SJSA1 (cell line): ENCODE measurements at regions not wholly inside any gene's neighbourhood (a gene's known extent, or its start where the extent isn't known, plus 50 kb on each side); places are given as distances from the start of the nearest gene placed in this dataset.

Experiments used
- DNase-seq, 2 experiments: peaks; one replicate each; pipeline ENCODE4 v3.0.0-alpha.2; 2015 to 2020; ENCODE audit warnings: low spot score in 2 of 2, low read depth in 1 of 2
- H3K27ac ChIP-seq: fragments of 250-450 bp; sonication (Bioruptor Pico); 2 replicates; pipeline ENCODE4 v1.5.1; 2020; ENCODE audit warnings: mild to moderate bottlenecking, moderate library complexity
- H3K27me3 ChIP-seq: fragments of 250-450 bp; sonication (Bioruptor Pico); replicated peaks from 2 replicates; pipeline ENCODE4 v1.5.1; 2020; ENCODE audit warnings: mild to moderate bottlenecking, moderate library complexity
- H3K36me3 ChIP-seq: fragments of 250-450 bp; sonication (Bioruptor Pico); 2 replicates; pipeline ENCODE4 v1.5.1; 2020; ENCODE audit warnings: mild to moderate bottlenecking
- H3K4me1 ChIP-seq: fragments of 250-450 bp; sonication (Bioruptor Pico); replicated peaks from 2 replicates; pipeline ENCODE4 v1.6.1; 2021; ENCODE audit warnings: mild to moderate bottlenecking
- H3K4me3 ChIP-seq: fragments of 250-450 bp; sonication (Bioruptor Pico); 2 replicates; pipeline ENCODE4 v1.5.1; 2020; ENCODE audit warnings: mild to moderate bottlenecking
- H3K9me3 ChIP-seq: fragments of 250-450 bp; sonication (Bioruptor Pico); replicated peaks from 2 replicates; pipeline ENCODE4 v1.5.1; 2020; ENCODE audit warnings: mild to moderate bottlenecking

DNA sequence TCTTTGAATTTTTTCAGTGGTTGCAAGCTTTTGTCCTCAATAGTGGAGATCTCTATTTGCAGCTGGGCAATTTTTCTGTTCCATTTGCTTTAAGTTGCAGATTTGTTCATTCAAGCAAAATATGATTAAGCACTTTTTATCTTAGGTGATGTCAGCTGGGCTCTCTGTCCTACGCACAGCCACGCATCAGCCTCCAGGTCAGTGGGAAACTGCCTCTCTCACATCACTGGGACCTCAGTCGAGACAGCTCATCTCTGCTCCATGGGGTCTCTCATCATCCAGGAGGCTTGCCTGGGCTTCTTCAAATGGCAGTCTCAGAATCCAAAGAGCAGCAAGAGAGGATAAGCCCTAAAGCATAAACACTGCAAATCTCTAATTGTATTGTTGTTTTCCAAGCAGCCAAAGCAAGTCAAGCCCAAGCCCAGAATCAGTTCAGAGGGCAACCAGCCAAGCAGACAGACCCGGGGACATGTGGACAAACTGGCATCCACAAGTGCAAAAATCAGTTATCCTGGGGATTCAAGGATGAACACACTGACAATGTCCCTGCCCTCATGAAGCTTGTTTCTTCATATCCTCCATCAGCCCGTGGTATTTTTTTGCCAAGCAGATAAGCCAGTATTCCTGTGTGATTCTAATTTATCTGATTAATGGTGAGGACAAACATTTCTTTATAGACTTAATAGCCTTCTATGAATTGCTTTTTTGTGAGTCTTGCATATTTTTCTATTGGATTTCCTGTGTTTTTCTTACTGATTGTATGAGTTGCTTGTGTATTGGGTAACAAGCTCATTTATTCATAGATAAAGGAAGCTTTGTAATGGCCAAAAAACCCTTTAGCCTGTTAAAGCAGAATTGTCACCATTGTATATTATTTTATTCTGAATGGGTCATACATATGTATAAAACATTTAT is 262.5 kb downstream of the GXYLT1 start:
- no peaks in the 10 kb centered on the region for H3K4me1 ChIP-seq
- no peak for DNase-seq
- H3K36me3 ChIP-seq = no peaks in the 10 kb centered on the region
- H3K27ac ChIP-seq = no peak overlapping the region
- no peak overlapping the region for H3K4me3 ChIP-seq
- H3K27me3 ChIP-seq = no peaks in the 10 kb centered on the region
- H3K9me3 ChIP-seq = no peaks in the 10 kb centered on the region

DNA sequence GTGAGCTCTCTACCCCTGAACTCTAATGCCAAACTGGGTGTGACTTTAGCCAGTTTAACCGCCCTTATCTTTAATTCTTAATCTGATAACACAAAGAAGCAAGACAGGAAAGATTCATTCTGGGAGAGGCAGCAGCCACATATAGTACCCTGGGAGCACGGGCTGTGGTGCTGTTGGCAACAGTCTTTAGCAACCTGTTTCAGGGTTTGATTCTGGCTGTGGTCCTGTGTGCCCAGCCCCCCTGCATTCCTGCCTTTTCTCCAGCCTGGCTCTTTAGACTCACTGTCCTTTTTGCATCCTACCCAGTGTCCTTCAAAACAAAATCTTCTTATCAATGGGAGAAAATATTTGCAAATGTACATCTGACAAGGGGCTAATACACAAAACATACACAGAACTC is 275.2 kb downstream of the GXYLT1 start:
- no peak overlapping the region for H3K27ac ChIP-seq
- H3K27me3 ChIP-seq = no peaks in the 10 kb centered on the region
- DNase-seq = no peak
- H3K36me3 ChIP-seq = no peaks in the 10 kb centered on the region
- H3K4me1 ChIP-seq = no peaks in the 10 kb centered on the region
- H3K9me3 ChIP-seq = no peaks in the 10 kb centered on the region
- no peak overlapping the region for H3K4me3 ChIP-seq

DNA sequence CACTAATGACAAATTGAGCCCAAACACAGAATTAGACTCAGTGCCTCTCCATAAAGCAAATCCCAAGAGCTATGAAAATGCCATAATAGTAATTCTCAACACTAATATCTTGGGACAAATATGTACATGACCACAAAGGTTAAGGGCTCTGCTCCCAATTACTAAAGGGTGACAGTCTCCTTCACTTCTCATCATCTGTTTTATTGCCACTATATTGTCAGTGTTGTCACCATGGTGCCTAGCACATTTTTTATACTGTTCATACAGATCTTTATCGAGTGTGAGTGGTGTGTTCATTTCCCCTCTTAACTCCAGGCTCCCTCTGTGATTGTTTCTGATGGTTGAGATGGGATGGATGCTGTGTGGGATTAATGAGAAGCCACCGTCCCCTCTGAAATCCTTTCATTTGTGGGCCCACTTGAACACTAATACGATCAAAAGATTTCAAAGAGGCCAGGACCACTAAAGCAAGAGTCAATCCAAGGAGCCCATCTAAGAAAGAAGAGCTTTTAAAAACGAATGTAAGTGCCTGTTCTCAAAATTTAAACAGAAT is 277.7 kb downstream of the GXYLT1 start:
- Histone ChIP-seq H3K4me1 (no peaks in the 10 kb centered on the region), H3K4me3 (no peak overlapping the region), H3K36me3 (no peaks in the 10 kb centered on the region), H3K27me3 (no peaks in the 10 kb centered on the region), H3K27ac (no peak overlapping the region), H3K9me3 (no peaks in the 10 kb centered on the region)
- no peak for DNase-seq

DNA sequence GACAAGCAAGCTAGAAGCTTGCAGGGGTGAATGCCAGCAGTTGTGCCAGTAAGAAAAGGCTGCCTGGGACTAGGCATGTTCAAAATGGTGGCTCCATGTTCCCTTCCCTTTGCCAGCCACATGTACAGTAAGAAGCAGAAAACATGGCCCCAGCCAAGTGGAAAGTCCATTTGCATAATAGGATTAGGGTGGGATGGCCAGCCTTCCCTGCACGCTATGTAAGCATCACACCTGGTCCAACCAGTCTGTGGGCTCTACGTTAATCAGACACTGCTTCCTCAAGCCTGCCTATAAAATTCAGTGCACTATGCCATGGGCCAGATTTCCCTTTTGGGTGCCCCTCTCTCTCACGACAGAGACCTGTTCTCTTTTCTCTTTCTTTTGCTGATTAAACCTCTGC is 288.4 kb downstream of the GXYLT1 start:
- Histone ChIP-seq H3K27me3 (no peaks in the 10 kb centered on the region), H3K4me3 (no peak overlapping the region), H3K36me3 (no peaks in the 10 kb centered on the region), H3K27ac (no peak overlapping the region), H3K4me1 (no peaks in the 10 kb centered on the region), H3K9me3 (no peaks in the 10 kb centered on the region)
- no peak for DNase-seq

DNA sequence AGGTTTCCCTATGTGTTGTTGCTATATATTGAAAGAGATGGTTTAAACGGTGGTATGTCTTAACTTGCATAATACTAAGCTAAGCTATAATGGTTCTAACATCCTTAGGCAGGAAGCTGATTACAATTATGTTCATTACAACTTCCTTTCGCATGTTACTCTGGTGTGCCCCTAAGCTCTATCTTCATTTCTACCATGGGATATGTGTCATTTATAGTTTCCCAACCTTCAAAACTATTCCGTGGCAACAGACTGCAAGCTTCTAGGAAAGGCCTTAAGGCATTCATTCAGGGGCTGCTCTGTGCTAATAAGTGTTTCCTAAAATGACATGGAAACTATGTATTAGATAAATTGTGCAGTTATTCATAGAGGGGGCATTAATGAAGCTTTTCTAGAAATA is 294.6 kb downstream of the GXYLT1 start:
- H3K27ac ChIP-seq = no peak overlapping the region
- DNase-seq = no peak
- H3K9me3 ChIP-seq = no peaks in the 10 kb centered on the region
- H3K4me3 ChIP-seq = no peak overlapping the region
- H3K36me3 ChIP-seq = no peaks in the 10 kb centered on the region
- no peaks in the 10 kb centered on the region for H3K4me1 ChIP-seq
- H3K27me3 ChIP-seq = no peaks in the 10 kb centered on the region

DNA sequence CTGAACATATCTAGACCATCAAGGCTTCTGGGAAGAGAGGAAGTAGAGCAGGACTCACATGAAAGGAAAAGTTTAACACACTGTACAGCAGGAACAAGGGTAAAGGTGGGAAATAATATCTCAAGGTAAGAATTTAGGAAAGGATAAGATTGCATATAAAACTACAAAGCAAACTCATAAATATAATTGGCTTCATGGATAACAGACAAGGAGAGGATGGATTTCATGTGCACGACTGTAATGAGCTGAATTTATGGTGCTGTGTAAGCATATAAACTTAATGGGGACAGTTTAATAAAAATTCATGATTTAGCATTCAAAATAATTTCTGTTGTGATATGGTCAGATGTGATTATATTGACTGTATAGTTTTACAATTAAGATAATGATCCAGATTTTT is 298.0 kb downstream of the GXYLT1 start:
- Histone ChIP-seq H3K4me1 (no peaks in the 10 kb centered on the region), H3K9me3 (no peaks in the 10 kb centered on the region), H3K36me3 (no peaks in the 10 kb centered on the region), H3K27ac (no peak overlapping the region), H3K4me3 (no peak overlapping the region), H3K27me3 (no peaks in the 10 kb centered on the region)
- DNase-seq = no peak

DNA sequence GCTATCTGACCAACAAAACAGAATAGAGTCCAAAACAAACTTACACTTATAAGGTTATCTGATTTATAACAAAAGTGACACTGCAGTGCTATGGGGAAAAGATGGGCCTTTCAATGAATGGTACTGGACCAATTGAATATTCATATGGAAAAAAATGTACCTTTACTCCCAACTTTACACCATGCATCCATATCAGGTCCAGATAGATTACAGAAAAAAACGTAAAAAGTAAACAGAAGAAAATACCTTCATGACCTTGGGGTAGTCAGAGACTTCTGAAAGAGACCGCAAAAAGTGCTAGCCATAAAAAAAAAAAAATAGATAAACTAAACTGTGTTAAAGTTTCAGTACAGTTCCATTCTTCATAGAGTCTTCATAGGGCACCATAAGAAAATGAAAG is 308.3 kb downstream of the GXYLT1 start:
- H3K27me3 ChIP-seq = no peaks in the 10 kb centered on the region
- no peaks in the 10 kb centered on the region for H3K9me3 ChIP-seq
- no peak overlapping the region for H3K4me3 ChIP-seq
- H3K36me3 ChIP-seq = no peaks in the 10 kb centered on the region
- no peaks in the 10 kb centered on the region for H3K4me1 ChIP-seq
- no peak overlapping the region for H3K27ac ChIP-seq
- no peak for DNase-seq

DNA sequence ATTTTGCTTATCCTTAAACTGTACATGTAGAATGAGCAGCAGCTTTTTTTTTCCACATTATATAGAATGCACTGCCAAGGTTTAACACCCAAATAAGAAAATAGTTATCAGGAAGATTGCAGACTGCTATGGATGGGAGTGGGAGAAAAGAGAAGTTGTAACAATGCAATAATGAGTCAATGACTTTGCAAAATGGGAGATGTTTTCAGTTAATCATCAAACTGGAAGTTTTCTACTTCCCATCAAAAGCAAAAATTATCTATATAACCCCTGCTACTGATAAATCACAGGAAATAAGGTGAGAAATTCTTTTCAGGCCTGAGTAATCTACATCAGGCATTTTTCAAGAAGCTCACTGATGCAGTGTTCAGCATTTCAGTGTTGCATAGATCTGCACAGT is 309.1 kb downstream of the GXYLT1 start:
- Histone ChIP-seq H3K36me3 (no peaks in the 10 kb centered on the region), H3K9me3 (no peaks in the 10 kb centered on the region), H3K4me3 (no peak overlapping the region), H3K4me1 (no peaks in the 10 kb centered on the region), H3K27me3 (no peaks in the 10 kb centered on the region), H3K27ac (no peak overlapping the region)
- no peak for DNase-seq

DNA sequence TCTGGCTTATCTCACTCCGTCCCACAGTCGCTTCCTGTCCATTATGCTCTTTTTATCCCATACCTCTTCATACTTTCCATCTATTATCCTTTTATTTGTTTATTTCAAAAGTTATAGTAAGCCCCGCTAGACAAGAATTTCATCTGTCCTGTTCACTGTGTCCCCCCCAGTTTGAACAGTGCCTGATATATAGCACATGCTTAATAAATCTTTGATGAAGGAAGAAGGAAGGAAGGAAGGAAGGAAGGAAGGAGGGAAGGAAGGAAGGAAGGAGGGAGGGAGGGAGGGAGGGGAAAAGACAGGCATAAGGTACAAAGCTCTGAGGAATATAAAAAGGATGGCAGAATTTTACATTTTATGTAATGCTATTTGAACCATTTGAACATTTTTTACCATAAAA is 324.7 kb downstream of the GXYLT1 start:
- H3K36me3 ChIP-seq = no peaks in the 10 kb centered on the region
- DNase-seq = no peak
- H3K27ac ChIP-seq = no peak overlapping the region
- H3K4me1 ChIP-seq = no peaks in the 10 kb centered on the region
- H3K9me3 ChIP-seq = no peaks in the 10 kb centered on the region
- no peaks in the 10 kb centered on the region for H3K27me3 ChIP-seq
- H3K4me3 ChIP-seq = no peak overlapping the region

DNA sequence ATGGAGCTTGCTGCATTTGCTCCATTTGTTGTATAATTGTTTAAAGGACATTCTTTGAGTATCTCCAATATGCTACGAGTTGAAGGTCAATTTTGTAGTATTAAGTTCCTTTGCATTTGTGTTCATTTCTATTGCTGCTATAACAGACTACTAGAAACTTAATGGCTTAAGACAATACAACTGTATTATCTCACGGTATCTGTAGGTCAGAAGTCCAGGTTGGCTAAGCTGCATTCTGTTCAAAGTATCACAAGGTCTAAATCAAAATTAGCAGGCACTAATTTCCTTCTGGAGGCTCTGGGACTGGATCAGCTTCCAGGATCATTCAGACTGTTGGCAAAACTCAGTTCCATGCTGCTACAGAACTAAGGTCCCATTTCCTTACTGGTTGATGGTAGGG is 340.6 kb downstream of the GXYLT1 start:
- no peak overlapping the region for H3K4me3 ChIP-seq
- H3K9me3 ChIP-seq = no peaks in the 10 kb centered on the region
- H3K36me3 ChIP-seq = no peaks in the 10 kb centered on the region
- H3K27me3 ChIP-seq = no peaks in the 10 kb centered on the region
- no peaks in the 10 kb centered on the region for H3K4me1 ChIP-seq
- H3K27ac ChIP-seq = no peak overlapping the region
- DNase-seq = no peak

DNA sequence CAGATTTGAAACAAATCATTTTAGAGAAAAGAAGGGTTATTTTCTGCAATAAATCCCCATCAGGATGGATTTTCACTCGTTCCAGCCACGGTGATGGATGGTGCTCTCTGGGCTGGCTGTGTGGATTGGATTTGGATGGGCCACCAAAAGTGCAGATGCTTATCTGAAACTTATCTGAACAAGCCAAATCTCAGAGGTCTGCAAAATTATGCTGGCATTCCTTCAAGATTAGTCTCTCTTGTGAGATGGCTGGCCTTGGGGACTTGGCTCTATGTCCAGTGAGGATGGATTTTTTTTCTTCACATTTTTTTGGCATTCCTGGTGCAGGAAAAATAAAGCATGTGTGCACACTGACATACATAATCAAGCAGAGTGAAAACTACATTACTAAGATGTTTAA is 341.9 kb downstream of the GXYLT1 start:
- Histone ChIP-seq H3K36me3 (no peaks in the 10 kb centered on the region), H3K4me3 (no peak overlapping the region), H3K9me3 (no peaks in the 10 kb centered on the region), H3K27ac (no peak overlapping the region), H3K27me3 (no peaks in the 10 kb centered on the region), H3K4me1 (no peaks in the 10 kb centered on the region)
- no peak for DNase-seq

DNA sequence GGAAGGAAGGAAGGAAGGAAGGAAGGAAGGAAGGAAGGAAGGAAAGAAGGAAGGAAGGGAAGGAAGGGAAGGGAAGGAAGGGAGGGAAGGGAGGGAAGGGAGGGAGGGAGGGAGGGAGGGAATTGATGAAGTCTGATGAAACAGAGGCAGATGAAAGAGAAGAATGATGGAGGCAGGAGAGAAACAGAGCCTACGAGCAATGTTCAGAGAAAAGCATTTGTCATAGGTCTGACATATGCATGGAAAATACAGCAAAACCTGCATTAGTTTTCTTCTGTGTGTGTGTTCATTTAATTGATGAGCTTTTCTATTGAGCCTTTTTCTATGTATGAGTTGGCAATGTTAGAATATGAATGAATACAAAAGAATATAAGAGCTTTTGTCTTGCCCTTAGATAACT is 343.4 kb downstream of the GXYLT1 start:
- Histone ChIP-seq H3K27me3 (no peaks in the 10 kb centered on the region), H3K4me1 (no peaks in the 10 kb centered on the region), H3K9me3 (no peaks in the 10 kb centered on the region), H3K36me3 (no peaks in the 10 kb centered on the region), H3K27ac (no peak overlapping the region), H3K4me3 (no peak overlapping the region)
- no peak for DNase-seq

DNA sequence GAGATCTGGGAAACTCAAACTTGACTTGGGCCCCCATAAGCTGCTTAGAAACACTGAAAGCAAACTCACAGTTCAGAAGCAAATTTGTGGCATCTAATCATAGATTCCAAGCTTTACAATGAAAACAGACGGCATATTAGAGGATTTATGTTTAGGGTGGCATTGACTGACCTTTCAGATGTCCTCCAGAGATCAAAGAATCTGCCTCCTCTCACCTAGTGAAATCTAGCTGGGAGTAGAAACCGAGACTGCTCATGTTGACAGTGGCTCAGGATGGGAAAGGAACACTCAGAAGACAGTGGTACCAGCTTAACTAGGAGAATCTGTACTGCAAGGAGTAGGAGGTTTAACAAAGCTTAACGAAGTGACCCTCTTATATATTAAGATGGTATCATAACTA is 345.0 kb downstream of the GXYLT1 start:
- H3K4me3 ChIP-seq = no peak overlapping the region
- H3K27ac ChIP-seq = no peak overlapping the region
- no peaks in the 10 kb centered on the region for H3K4me1 ChIP-seq
- no peak for DNase-seq
- H3K27me3 ChIP-seq = no peaks in the 10 kb centered on the region
- H3K36me3 ChIP-seq = no peaks in the 10 kb centered on the region
- H3K9me3 ChIP-seq = no peaks in the 10 kb centered on the region

DNA sequence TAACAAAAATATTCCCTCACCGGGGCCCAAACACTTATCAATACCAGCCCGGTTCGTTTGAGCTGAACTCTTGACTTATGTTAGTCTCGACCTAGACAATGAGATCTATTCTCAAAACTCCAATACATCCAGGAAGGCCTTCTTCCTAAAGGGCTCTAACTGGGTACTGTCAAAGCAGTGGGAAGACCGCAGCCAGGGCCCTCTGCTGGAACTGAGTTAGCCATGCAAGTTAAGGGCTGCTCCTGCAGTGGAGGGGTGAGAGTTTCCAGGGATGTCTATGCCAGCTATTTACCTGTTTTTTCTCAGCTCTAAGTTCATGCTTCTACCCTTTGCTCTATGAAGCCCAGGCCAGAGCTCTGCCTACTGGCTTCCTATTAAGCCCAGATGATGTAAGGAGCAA is 348.8 kb downstream of the GXYLT1 start:
- no peak for DNase-seq
- Histone ChIP-seq H3K36me3 (no peaks in the 10 kb centered on the region), H3K27ac (no peak overlapping the region), H3K9me3 (no peaks in the 10 kb centered on the region), H3K4me3 (no peak overlapping the region), H3K27me3 (no peaks in the 10 kb centered on the region), H3K4me1 (no peaks in the 10 kb centered on the region)
